ENCODE measurements at regions not wholly inside any gene's neighbourhood (a gene's known extent, or its start where the extent isn't known, plus 50 kb on each side); places are given as distances from the start of the nearest gene placed in this dataset.

- TF ChIP-seq GATA2 (IDR thresholded peaks at IDR 0.05; ENCODE audit: low read depth, low read length) (no peak), GATA3 (IDR thresholded peaks at IDR 0.05; ENCODE audit: low read depth, low read length) (no peak)
These were observed 173.8 kb upstream of the TSC22D1 start for GRCh38 chr13:44749906-44750305.

Measured in SH-SY5Y (cell line).